Stomach (tissue), 4 donors: ENCODE measurements at regions not wholly inside any gene's neighbourhood (a gene's known extent, or its start where the extent isn't known, plus 50 kb on each side); places are given as distances from the start of the nearest gene placed in this dataset.

Experiments
- EP300 ChIP-seq: sonication (generic); formaldehyde crosslinking; IDR thresholded peaks from one replicate; pipeline ENCODE4 v1.6.1; 2017; ENCODE audit warnings: antibody characterized with exemption
- POLR2A ChIP-seq, 4 donors: fragments of 450-650 bp; IDR thresholded peaks; one replicate each; pipeline ENCODE4 v1.6.1; 2016; ENCODE audit warnings: antibody characterized with exemption in 4 of 4, control low read depth in 2 of 4, mild to moderate bottlenecking in 1 of 4, moderate library complexity in 1 of 4
- POLR2AphosphoS5 ChIP-seq, 3 donors: sonication (generic); formaldehyde crosslinking; IDR thresholded peaks; one replicate each; pipeline ENCODE4 v1.6.1; 2016; ENCODE audit warnings: antibody characterized with exemption in 3 of 3
- TF ChIP-seq, protein P1 (sequence below), 7 experiments: fragments of 450-650 bp in 4 of 7; fragments of 200-600 bp in 3 of 7; sonication (generic) in 3 of 7; IDR thresholded peaks; one replicate each; pipeline ENCODE4 v1.5.1; 2016 to 2019; ENCODE audit warnings: antibody characterized with exemption in 7 of 7, control low read depth in 2 of 7, mild to moderate bottlenecking in 1 of 7

GRCh38 chr18:39211461-39211860, 1645.9 kb upstream of the CELF4 start:
- no peak for TF ChIP-seq POLR2AphosphoS5 (IDR thresholded peaks at IDR 0.05)
- TF ChIP-seq, protein P1, sequence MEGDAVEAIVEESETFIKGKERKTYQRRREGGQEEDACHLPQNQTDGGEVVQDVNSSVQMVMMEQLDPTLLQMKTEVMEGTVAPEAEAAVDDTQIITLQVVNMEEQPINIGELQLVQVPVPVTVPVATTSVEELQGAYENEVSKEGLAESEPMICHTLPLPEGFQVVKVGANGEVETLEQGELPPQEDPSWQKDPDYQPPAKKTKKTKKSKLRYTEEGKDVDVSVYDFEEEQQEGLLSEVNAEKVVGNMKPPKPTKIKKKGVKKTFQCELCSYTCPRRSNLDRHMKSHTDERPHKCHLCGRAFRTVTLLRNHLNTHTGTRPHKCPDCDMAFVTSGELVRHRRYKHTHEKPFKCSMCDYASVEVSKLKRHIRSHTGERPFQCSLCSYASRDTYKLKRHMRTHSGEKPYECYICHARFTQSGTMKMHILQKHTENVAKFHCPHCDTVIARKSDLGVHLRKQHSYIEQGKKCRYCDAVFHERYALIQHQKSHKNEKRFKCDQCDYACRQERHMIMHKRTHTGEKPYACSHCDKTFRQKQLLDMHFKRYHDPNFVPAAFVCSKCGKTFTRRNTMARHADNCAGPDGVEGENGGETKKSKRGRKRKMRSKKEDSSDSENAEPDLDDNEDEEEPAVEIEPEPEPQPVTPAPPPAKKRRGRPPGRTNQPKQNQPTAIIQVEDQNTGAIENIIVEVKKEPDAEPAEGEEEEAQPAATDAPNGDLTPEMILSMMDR (IDR thresholded peaks at IDR 0.05), result no peak
- no peak for TF ChIP-seq POLR2A (IDR thresholded peaks at IDR 0.05)
- TF ChIP-seq EP300, result no peak
